Activated CD4-positive, alpha-beta T cell treated with anti-CD3 and anti-CD28 coated beads, Interleukin-2, amount 50 U/mL, for 24 hours (primary cell): ENCODE measurements at regions not wholly inside any gene's neighbourhood (a gene's known extent, or its start where the extent isn't known, plus 50 kb on each side); places are given as distances from the start of the nearest gene placed in this dataset.
A peak's percentile ranks its signal among the peaks of the same experiment; 100 is the strongest.

ENCODE experiments used
- DNase-seq, 2 donors: peaks; one replicate each; pipeline ENCODE4 v3.0.0-alpha.2; 2020; ENCODE audit warnings: low read depth in 1 of 2, low spot score in 1 of 2

GRCh38 chr3:127461286-127461910, 129.1 kb downstream of the TPRA1 start:
- DNase-seq, result no peak

GRCh38 chr3:127459891-127460290, 130.6 kb downstream of the TPRA1 start:
- DNase-seq, result no peak

DNA sequence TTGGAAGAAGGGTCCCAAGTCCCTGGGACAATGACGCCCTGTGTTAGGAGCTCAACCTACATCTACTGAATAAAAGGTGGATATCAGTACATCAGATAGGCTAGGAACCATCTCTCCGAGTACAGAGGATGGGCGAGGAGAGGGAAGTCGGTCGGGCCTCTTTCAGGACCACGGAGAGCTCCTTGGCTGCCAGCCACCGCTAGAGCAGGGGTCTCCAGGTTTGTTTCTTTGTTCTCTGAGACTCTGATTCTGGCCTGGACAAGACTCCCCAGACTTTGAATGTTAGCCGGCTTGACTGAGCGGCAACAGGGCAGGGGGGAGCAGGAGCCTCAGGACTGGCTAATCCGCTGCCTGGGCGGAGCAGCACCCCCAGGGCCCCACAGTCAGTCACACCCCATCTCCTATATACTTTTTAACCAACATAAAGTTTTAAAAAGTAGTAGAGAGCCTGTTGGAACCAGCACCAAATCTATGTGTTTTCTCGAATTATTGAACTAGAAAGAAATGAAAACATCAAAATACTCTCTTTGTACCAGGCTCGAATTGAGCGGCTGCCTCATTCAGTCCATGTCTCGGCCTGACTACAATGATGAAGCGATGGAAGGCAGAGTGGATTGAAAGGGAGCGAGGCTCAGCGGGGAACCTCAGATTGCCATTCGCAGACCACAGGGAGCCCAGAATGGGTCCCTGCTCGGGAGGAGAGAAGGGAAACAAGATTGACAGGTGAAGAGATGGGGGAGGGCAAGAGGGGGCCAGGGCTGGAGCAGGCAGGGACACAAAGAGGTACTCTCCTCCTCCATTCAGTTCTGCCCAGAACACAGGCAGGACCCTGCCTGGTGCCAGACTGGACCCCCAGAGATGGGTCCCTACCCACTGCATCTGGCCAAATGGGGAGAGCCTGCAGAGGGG, 131.6 kb downstream of the TPRA1 start:
- DNase-seq, result no peak

- DNase-seq, result no peak
These were observed 132.9 kb downstream of the TPRA1 start for GRCh38 chr3:127457546-127458145.

GRCh38 chr3:127457094-127457475, 133.4 kb downstream of the TPRA1 start:
- no peak for DNase-seq

GRCh38 chr3:127456471-127457093, 134.0 kb downstream of the TPRA1 start:
- no peak for DNase-seq

GRCh38 chr3:127455541-127456450, 134.7 kb downstream of the TPRA1 start:
- peak; percentile 10 to 29 for DNase-seq

DNA sequence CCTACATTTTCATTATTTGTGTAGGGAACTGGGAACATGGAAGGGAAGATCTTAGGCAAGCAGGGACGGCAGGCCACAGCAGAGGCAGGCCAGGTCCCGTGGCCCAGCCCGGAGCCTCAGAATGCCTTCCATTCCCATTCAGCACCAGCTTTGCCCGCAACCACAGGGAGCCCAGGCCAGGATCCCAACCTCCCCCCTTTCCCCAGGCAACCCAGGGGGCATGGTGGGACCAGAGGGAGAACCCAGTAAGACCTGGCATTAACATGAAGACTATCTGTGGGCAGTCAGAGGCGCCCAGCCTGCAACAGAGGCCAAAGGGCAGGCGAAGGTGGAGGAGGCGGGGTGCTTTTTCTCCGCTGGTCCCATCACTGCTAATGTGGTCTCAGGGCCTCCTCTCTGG, 135.6 kb downstream of the TPRA1 start:
- DNase-seq, result no peak

- no peak for DNase-seq
These were observed 136.5 kb downstream of the TPRA1 start for GRCh38 chr3:127454051-127454450.

GRCh38 chr3:127452321-127452821, 138.2 kb downstream of the TPRA1 start:
- DNase-seq, result no peak

- no peak for DNase-seq
These were observed 139.2 kb downstream of the TPRA1 start for GRCh38 chr3:127451321-127451720.

DNA sequence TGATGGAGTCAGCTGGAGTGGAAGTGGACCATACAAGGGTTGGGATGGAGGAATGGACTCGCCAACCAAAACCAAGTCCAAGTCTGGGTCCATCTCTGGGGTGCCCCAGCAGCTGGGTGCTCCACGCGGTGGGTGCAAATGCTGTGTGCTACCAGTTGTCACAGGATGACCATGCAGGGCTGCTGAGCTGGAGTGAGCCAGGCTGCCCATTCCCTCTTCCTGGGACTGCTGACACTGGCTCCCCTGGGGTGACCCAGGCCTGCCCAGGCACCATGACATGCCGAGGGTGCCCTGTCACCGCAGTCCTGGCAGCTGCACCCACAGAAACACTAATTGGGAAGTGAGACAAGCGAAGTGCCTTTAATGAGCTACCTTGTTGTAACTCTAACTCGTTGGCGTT, 140.2 kb downstream of the TPRA1 start:
- no peak for DNase-seq

DNA sequence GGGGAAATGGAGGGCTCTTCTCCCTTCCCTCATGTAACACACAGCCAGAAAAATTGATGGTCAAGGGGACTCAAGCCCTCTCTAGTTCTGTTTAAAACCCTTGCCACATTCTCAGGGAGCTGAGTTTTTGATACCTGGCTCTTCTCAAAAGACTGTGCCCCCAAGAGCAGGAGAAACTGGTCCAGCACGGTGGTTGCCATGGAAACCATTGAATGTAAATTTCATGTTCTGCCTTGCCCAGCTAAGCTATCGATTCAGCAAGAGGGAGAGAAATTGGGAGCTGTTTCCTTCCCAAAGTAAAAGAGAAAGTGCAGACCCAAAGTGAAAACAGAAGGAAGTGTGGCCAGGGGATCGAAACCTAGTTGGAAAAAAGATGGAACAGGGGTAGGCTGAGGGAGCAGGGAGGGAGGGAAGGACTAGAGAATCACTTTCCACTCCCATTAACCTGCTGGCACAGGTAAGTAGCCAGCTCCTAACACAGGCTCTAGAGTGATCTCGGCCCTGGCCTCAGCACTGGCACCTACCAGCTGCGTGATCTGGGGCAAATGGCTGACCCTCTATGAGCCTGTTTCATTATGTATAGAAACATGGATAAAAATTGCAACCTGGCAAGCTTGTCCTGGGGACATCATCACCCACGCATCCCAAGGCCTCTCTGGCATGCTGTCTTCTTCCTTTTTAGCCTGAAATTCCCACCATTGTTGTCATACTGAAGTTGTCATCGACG, 140.9 kb downstream of the TPRA1 start:
- DNase-seq, result no peak

DNA sequence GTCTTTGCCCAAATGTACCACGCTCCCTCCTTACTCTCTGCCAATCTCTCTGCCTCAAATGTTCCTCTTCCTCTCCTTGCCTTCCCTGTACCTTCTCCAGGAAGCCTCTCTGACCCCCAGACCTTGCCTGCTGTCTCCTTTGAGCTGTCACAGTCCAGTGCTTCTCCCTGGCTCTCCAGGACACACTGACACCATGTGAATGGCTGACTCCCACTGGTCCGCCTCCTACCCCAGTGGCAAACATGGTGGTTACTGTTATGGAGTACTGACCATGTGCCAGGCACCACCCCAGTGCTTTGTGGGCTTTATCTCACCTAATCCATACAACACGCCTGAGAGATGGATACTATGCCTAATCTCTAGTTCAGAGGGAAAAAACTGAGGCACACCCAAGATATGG, 141.9 kb downstream of the TPRA1 start:
- no peak for DNase-seq

GRCh38 chr3:127448161-127448561, 142.4 kb downstream of the TPRA1 start:
- no peak for DNase-seq

GRCh38 chr3:127446756-127447155, 143.8 kb downstream of the TPRA1 start:
- DNase-seq, result no peak

GRCh38 chr3:127445581-127446343, 144.8 kb downstream of the TPRA1 start:
- DNase-seq, result no peak

DNA sequence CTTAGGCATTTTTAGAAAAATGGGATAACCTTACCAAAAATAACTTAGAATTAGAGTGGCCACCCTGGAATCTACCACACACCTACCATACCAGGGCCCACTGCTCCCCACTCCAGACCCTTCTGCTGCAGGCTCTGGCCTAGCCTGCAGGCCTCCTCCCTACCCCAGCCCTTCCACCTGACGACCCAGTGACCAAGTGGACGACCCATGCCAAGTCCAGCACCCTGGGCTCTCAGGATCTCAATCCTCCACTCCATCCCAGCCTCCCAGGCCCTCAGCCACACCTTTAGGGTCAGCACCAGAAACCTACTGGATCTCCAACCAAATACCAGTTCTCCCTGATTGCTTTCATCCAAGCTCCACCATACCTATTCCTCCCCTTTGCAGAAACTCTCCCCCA, 145.8 kb downstream of the TPRA1 start:
- DNase-seq, result no peak
